Liver (tissue), 7 donors: ENCODE measurements at regions not wholly inside any gene's neighbourhood (a gene's known extent, or its start where the extent isn't known, plus 50 kb on each side); places are given as distances from the start of the nearest gene placed in this dataset.

Experiments used
- DNase-seq: peaks from one replicate; pipeline ENCODE4 v3.0.0-alpha.2; 2017; ENCODE audit warnings: low spot score
- H3K27ac ChIP-seq, 2 donors: one replicate each; pipeline ENCODE4 v1.7.0; 2013; ENCODE audit warnings: inconsistent platforms in 2 of 2, low read length in 2 of 2, control low read depth in 1 of 2, low read depth in 1 of 2, mild to moderate bottlenecking in 1 of 2
- H3K27me3 ChIP-seq, 4 donors: one replicate each; pipeline versions ENCODE4 v1.6.1 to v1.7.0; 2013; ENCODE audit warnings: low read length in 3 of 4, inconsistent platforms in 1 of 4, mild to moderate bottlenecking in 1 of 4, moderate library complexity in 1 of 4; ENCODE audit not compliant: control insufficient read depth in 4 of 4, insufficient read depth in 4 of 4
- H3K36me3 ChIP-seq, 4 donors: one replicate each; pipeline versions ENCODE4 v1.6.1 to v1.7.0; 2013; ENCODE audit warnings: low read length in 3 of 4, mild to moderate bottlenecking in 3 of 4, low read depth in 1 of 4, moderate library complexity in 1 of 4; ENCODE audit not compliant: control insufficient read depth in 4 of 4, insufficient read depth in 3 of 4
- H3K4me1 ChIP-seq, 4 donors: one replicate each; pipeline versions ENCODE4 v1.6.1 to v1.7.0; 2013; ENCODE audit warnings: low read length in 3 of 4, mild to moderate bottlenecking in 3 of 4, moderate library complexity in 1 of 4; ENCODE audit not compliant: control insufficient read depth in 4 of 4, insufficient read depth in 4 of 4
- H3K4me3 ChIP-seq, 3 donors: one replicate each; pipeline versions ENCODE4 v1.6.1 to v1.7.0; 2013; ENCODE audit warnings: low read length in 3 of 3, control low read depth in 1 of 3, low read depth in 1 of 3, mild to moderate bottlenecking in 1 of 3
- H3K9ac ChIP-seq, 2 donors: one replicate each; pipeline ENCODE4 v1.7.0; 2013; ENCODE audit warnings: low read length in 2 of 2, mild to moderate bottlenecking in 2 of 2, moderate library complexity in 2 of 2, control low read depth in 1 of 2, low read depth in 1 of 2
- H3K9me3 ChIP-seq, 4 donors: one replicate each; pipeline versions ENCODE4 v1.6.1 to v1.7.0; 2013; ENCODE audit warnings: low read length in 3 of 4; ENCODE audit not compliant: control insufficient read depth in 4 of 4
- CTCF ChIP-seq: fragments of 150-350 bp; IDR thresholded peaks from 2 replicates; pipeline ENCODE4 v1.5.1; 2017; ENCODE audit warnings: improper control_type of control experiment, low read depth, low read length; ENCODE audit not compliant: missing input control
- EGR1 ChIP-seq, 2 donors: IDR thresholded peaks; 2 replicates each; pipeline ENCODE4 v1.6.1; 2016 to 2018; ENCODE audit warnings: antibody characterized with exemption in 2 of 2, low read depth in 2 of 2
- FOXA1 ChIP-seq: IDR thresholded peaks from 2 replicates; pipeline ENCODE4 v1.6.1; 2016; ENCODE audit warnings: antibody characterized with exemption
- FOXA2 ChIP-seq: IDR thresholded peaks from 2 replicates; pipeline ENCODE4 v1.6.1; 2016; ENCODE audit warnings: antibody characterized with exemption
- GABPA ChIP-seq, 2 donors: IDR thresholded peaks in 1 of 2; conservative IDR thresholded peaks in 1 of 2; 2 replicates each; pipeline ENCODE4 v1.6.1; 2016; ENCODE audit warnings: antibody characterized with exemption in 2 of 2, mild to moderate bottlenecking in 1 of 2, moderate library complexity in 1 of 2
- HNF4A ChIP-seq, 2 donors: conservative IDR thresholded peaks; 2 replicates each; pipeline ENCODE4 v1.6.1; 2016; ENCODE audit warnings: antibody characterized with exemption in 2 of 2, mild to moderate bottlenecking in 2 of 2
- HNF4G ChIP-seq: IDR thresholded peaks from 2 replicates; pipeline ENCODE4 v1.6.1; 2016; ENCODE audit warnings: antibody characterized with exemption
- JUND ChIP-seq, 2 donors: IDR thresholded peaks; 2 replicates each; pipeline ENCODE4 v1.6.1; 2016; ENCODE audit warnings: antibody characterized with exemption in 2 of 2
- MAX ChIP-seq: IDR thresholded peaks from 2 replicates; pipeline ENCODE4 v1.6.1; 2016; ENCODE audit warnings: antibody characterized with exemption
- NR2F2 ChIP-seq: IDR thresholded peaks from 2 replicates; pipeline ENCODE4 v1.6.1; 2016; ENCODE audit warnings: antibody characterized with exemption
- RAD21 ChIP-seq, 2 donors: IDR thresholded peaks; 2 replicates each; pipeline ENCODE4 v1.6.1; 2016; ENCODE audit warnings: antibody characterized with exemption in 2 of 2, mild to moderate bottlenecking in 2 of 2
- REST ChIP-seq: IDR thresholded peaks from 2 replicates; pipeline ENCODE4 v1.6.1; 2016; ENCODE audit warnings: antibody characterized with exemption, mild to moderate bottlenecking
- RXRA ChIP-seq, 2 donors: IDR thresholded peaks; 2 replicates each; pipeline ENCODE4 v1.6.1; 2017 to 2018; ENCODE audit warnings: antibody characterized with exemption in 2 of 2, mild to moderate bottlenecking in 1 of 2
- SP1 ChIP-seq: IDR thresholded peaks from 2 replicates; pipeline ENCODE4 v1.6.1; 2018; ENCODE audit warnings: antibody characterized with exemption, mild to moderate bottlenecking
- TAF1 ChIP-seq: conservative IDR thresholded peaks from 2 replicates; pipeline ENCODE4 v1.6.1; 2016; ENCODE audit warnings: antibody characterized with exemption, mild to moderate bottlenecking
- YY1 ChIP-seq: IDR thresholded peaks from 2 replicates; pipeline ENCODE4 v1.6.1; 2016; ENCODE audit warnings: antibody characterized with exemption, mild to moderate bottlenecking
- TF ChIP-seq, protein P1 (sequence below): IDR thresholded peaks from 2 replicates; pipeline ENCODE4 v1.6.1; 2016; ENCODE audit warnings: antibody characterized with exemption
- TF ChIP-seq, protein P2 (sequence below): IDR thresholded peaks from 2 replicates; pipeline ENCODE4 v1.6.1; 2016; ENCODE audit warnings: antibody characterized with exemption
- donor health status: healthy.
- donor health status: healthy.
- donor health status: healthy.
- donor health status: healthy.

DNA sequence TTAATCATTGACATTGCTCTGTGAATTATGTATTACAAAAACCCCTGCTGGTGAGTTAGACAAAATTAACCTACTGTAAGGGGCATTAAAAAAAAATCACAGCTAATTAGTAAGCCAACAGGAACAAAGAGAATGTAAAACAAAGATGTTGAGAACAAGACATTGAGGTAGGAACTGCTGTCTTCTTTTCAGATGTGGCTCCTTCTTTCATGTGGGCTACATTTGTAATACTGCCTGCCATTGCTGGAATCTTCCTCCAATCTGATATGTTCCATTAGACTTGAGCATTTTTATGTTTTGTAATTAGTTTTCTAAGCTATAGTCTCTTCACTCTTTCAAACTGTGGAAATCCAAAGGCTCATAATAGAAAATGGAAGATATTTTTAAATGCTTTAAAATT lies 353.0 kb downstream of the ADGRL2 start:
- Histone ChIP-seq H3K4me3 (no peak overlapping the region), H3K36me3 (no peaks in the 10 kb centered on the region), H3K4me1 (peaks cover 0 to 4% (median 1%) of the 10 kb centered on the region in 4 donors), H3K9me3 (no peaks in the 10 kb centered on the region), H3K27ac (no peak overlapping the region), H3K9ac (no peak overlapping the region), H3K27me3 (no peaks in the 10 kb centered on the region)
- no peak for DNase-seq
- TF ChIP-seq FOXA1 = no peak
- no peak for TF ChIP-seq YY1
- TF ChIP-seq JUND (IDR thresholded peaks at IDR 0.05) = no peak
- TF ChIP-seq FOXA2 = no peak
- TF ChIP-seq NR2F2 = no peak
- TF ChIP-seq RXRA (IDR thresholded peaks at IDR 0.05) = no peak
- TF ChIP-seq GABPA (IDR thresholded peaks at IDR 0.05 in 1 of 2, conservative IDR thresholded peaks at IDR 0.05 in 1 of 2) = no peak
- TF ChIP-seq, protein P1, sequence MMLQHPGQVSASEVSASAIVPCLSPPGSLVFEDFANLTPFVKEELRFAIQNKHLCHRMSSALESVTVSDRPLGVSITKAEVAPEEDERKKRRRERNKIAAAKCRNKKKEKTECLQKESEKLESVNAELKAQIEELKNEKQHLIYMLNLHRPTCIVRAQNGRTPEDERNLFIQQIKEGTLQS = no peak
- TF ChIP-seq SP1 = no peak
- TF ChIP-seq TAF1 = no peak
- no peak for TF ChIP-seq REST
- TF ChIP-seq RAD21 (IDR thresholded peaks at IDR 0.05) = no peak
- TF ChIP-seq HNF4G = no peak
- no peak for TF ChIP-seq MAX
- TF ChIP-seq EGR1 (IDR thresholded peaks at IDR 0.05; ENCODE audit: low read depth in 2 of 2) = no peak
- no peak for TF ChIP-seq HNF4A (conservative IDR thresholded peaks at IDR 0.05)

DNA sequence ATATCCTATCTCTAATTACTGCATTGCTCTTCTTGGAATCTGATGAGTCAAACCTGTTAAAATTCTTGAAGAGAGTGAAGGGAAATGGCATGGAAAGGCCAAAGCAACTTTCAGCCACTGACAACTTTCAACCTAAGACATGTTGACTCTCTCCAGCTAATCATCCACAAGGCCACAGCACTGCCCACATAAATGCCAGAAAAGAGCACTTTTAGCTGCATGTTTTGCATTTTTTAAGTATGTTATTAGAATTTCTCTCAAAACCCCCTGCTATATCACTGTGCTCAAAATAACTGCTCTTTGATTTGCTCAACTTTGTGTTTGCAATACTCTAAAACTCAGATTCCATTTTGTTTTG lies 352.5 kb downstream of the ADGRL2 start:
- Histone ChIP-seq H3K4me3 (no peak overlapping the region), H3K9ac (no peak overlapping the region), H3K4me1 (peaks cover 0 to 4% (median 1%) of the 10 kb centered on the region in 4 donors), H3K27me3 (no peaks in the 10 kb centered on the region), H3K9me3 (no peaks in the 10 kb centered on the region), H3K36me3 (no peaks in the 10 kb centered on the region), H3K27ac (no peak overlapping the region)
- DNase-seq = no peak
- TF ChIP-seq, protein P2, sequence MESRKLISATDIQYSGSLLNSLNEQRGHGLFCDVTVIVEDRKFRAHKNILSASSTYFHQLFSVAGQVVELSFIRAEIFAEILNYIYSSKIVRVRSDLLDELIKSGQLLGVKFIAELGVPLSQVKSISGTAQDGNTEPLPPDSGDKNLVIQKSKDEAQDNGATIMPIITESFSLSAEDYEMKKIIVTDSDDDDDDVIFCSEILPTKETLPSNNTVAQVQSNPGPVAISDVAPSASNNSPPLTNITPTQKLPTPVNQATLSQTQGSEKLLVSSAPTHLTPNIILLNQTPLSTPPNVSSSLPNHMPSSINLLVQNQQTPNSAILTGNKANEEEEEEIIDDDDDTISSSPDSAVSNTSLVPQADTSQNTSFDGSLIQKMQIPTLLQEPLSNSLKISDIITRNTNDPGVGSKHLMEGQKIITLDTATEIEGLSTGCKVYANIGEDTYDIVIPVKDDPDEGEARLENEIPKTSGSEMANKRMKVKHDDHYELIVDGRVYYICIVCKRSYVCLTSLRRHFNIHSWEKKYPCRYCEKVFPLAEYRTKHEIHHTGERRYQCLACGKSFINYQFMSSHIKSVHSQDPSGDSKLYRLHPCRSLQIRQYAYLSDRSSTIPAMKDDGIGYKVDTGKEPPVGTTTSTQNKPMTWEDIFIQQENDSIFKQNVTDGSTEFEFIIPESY = no peak
- no peak for TF ChIP-seq CTCF
- no peak for TF ChIP-seq FOXA2
- no peak for TF ChIP-seq RXRA (IDR thresholded peaks at IDR 0.05)
